OCI-LY3 (cell line): ENCODE measurements at regions not wholly inside any gene's neighbourhood (a gene's known extent, or its start where the extent isn't known, plus 50 kb on each side); places are given as distances from the start of the nearest gene placed in this dataset.
"Not testable (repeated sequence)": the region's sequence is repeated elsewhere in the genome, so short reads cannot be mapped to it uniquely, and the experiment has no call there.

ENCODE experiments used
- H2AFZ ChIP-seq: fragments of 200-600, 300-600 bp; shearing (Covaris generic); 2 replicates; pipeline ENCODE4 v1.6.0; 2014; ENCODE audit warnings: antibody characterized with exemption, low read depth, low read length
- H3K27ac ChIP-seq: fragments of 200-600, 300-600 bp; sonication (generic); 2 replicates; pipeline ENCODE4 v1.5.1; 2014; ENCODE audit warnings: mild to moderate bottlenecking, low read length, moderate library complexity, mixed read lengths
- H3K27me3 ChIP-seq: fragments of 200-600, 300-600 bp; sonication (generic); 2 replicates; pipeline ENCODE4 v1.6.1; 2014; ENCODE audit warnings: low read depth, low read length, mixed read lengths
- H3K36me3 ChIP-seq: fragments of 200-600, 300-600 bp; sonication (generic); replicated peaks from 2 replicates; pipeline ENCODE3; 2014; ENCODE audit warnings: low read depth, low read length, mixed read lengths
- H3K4me1 ChIP-seq: fragments of 300-600, 200-600 bp; sonication (generic); 2 replicates; pipeline ENCODE4 v1.6.1; 2014; ENCODE audit warnings: low read length, mixed read lengths
- H3K4me2 ChIP-seq: fragments of 200-600, 300-600 bp; sonication (generic); 2 replicates; pipeline ENCODE4 v1.6.1; 2014; ENCODE audit warnings: low read length, mixed read lengths
- H3K4me3 ChIP-seq: fragments of 300-600, 200-600 bp; sonication (generic); 2 replicates; pipeline ENCODE4 v1.5.1; 2014; ENCODE audit warnings: antibody characterized with exemption, mild to moderate bottlenecking, low read length, moderate library complexity
- H3K79me2 ChIP-seq: fragments of 300-600, 200-600 bp; shearing (Covaris generic); 2 replicates; pipeline ENCODE4 v1.6.1; 2014; ENCODE audit warnings: mild to moderate bottlenecking, low read length, mixed read lengths
- H3K9ac ChIP-seq: fragments of 300-600, 200-600 bp; shearing (Covaris generic); 2 replicates; pipeline ENCODE4 v1.6.0; 2014; ENCODE audit warnings: mild to moderate bottlenecking, low read length, moderate library complexity
- H3K9me3 ChIP-seq: fragments of 200-600, 300-600 bp; shearing (Covaris generic); 2 replicates; pipeline ENCODE4 v1.6.1; 2014; ENCODE audit warnings: low read length, mixed read lengths; ENCODE audit not compliant: insufficient read depth
- H4K20me1 ChIP-seq: fragments of 200-600, 300-600 bp; sonication (generic); 2 replicates; pipeline ENCODE4 v1.6.1; 2016; ENCODE audit warnings: low read length, mixed read lengths; ENCODE audit not compliant: insufficient read depth
- CTCF ChIP-seq: fragments of 200-600, 300-600 bp; sonication (generic); IDR thresholded peaks from 2 replicates; pipeline ENCODE4 v1.5.1; 2014; ENCODE audit warnings: antibody characterized with exemption, low read length, low read depth
- EZH2phosphoT487 ChIP-seq: fragments of 200-600 bp; shearing (Covaris generic); IDR thresholded peaks from 2 replicates; pipeline ENCODE4 v1.6.1; 2018; ENCODE audit warnings: antibody characterized with exemption, mixed run types, low read depth

DNA sequence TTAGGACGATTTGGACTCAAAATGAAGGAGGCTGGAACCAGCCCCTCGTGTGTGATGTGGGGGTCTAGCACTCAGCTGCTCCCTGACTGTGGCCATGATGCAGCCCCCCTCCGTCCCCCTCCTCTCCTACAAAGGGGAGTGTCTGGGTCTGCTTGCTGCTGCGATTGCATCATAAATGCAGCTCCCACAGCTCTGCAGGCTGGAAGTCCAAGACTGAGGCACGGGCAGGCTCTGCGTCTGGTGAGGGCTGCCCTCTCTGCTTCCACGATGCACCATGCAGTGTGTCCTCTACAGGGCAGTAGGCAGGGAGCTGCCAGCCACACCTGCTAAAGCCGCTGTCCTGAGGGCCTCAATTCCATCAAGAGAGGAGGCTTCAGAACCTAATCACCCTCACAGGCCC lies 432.1 kb downstream of the BRD1 start:
- H4K20me1 ChIP-seq = no peaks in the 10 kb centered on the region
- TF ChIP-seq CTCF (no peak), EZH2phosphoT487 (no peak)

DNA sequence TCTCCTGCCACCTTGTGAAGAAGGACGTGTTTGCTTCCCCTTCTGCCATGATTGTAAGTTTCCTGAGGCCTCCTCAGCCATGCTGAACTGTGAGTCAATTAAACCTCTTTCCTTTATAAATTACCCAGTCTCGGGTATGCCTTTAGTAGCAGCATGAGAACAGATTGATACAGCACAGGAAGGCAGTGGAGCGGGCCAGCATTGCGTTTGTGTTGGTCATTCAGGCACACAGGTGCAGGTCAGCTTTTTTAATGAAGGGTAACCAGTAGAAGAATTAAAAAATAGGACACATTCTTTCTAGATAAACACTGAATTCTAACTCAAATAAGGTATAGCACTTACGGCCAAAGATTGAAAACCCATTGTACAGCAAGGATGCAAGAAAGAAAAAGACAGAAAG lies 432.6 kb downstream of the BRD1 start:
- H3K9me3 ChIP-seq, H3K4me3 ChIP-seq, H3K4me1 ChIP-seq, H3K4me2 ChIP-seq, H3K79me2 ChIP-seq, H3K27ac ChIP-seq, H2AFZ ChIP-seq, H3K9ac ChIP-seq, H3K36me3 ChIP-seq, H4K20me1 ChIP-seq, H3K27me3 ChIP-seq: not testable (repeated sequence)

More for the DNA sequence above, 432.1 kb downstream of the BRD1 start:
- no peaks in the 10 kb centered on the region for H3K27me3 ChIP-seq
- no peaks in the 10 kb centered on the region for H3K4me1 ChIP-seq
- H3K36me3 ChIP-seq = no peaks in the 10 kb centered on the region
- no peak overlapping the region for H3K9ac ChIP-seq
- no peak overlapping the region for H3K27ac ChIP-seq
- H3K4me3 ChIP-seq = no peak overlapping the region
- H3K79me2 ChIP-seq = no peaks in the 10 kb centered on the region
- no peak overlapping the region for H3K4me2 ChIP-seq
- H3K9me3 ChIP-seq = no peaks in the 10 kb centered on the region
- H2AFZ ChIP-seq = no peak overlapping the region

DNA sequence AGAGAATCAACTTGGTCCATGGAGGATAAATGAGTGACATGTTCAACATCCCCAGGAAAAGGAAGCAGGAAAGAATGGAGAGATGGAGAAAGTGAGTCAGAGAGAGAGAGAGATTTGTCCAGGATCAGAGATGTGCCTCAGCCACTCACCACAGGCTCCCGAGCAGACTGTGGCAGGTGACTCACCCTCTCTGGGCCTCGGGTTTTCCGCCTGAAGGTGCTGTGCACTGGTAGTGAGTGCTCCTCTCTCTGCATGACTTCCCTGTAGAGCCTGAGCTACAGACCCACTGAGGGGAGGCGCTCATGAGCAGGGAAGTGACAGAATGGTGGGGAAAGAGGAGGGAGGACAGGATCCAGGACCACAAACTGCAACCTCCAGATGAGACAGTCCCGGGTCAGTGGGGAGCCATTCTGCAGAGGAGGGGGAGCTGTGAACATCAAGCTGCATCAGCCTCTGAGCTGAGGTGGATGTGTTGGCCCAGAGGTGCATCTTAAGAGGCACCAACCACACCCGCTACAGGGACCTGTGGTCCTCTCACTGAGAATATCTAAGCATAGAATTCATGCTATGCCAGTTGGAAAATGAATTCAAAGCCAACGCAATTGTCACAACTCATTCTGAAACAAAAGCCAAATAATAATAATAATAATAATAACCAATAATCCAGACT lies 433.4 kb downstream of the BRD1 start:
- TF ChIP-seq EZH2phosphoT487 (no peak), CTCF (no peak)
- no peaks in the 10 kb centered on the region for H4K20me1 ChIP-seq
- no peaks in the 10 kb centered on the region for H3K4me1 ChIP-seq
- H3K27me3 ChIP-seq = no peaks in the 10 kb centered on the region
- no peak overlapping the region for H3K4me3 ChIP-seq
- H2AFZ ChIP-seq = no peak overlapping the region
- no peaks in the 10 kb centered on the region for H3K79me2 ChIP-seq
- H3K9me3 ChIP-seq = no peaks in the 10 kb centered on the region
- no peak overlapping the region for H3K9ac ChIP-seq
- H3K4me2 ChIP-seq = no peak overlapping the region
- H3K27ac ChIP-seq = no peak overlapping the region
- no peaks in the 10 kb centered on the region for H3K36me3 ChIP-seq

DNA sequence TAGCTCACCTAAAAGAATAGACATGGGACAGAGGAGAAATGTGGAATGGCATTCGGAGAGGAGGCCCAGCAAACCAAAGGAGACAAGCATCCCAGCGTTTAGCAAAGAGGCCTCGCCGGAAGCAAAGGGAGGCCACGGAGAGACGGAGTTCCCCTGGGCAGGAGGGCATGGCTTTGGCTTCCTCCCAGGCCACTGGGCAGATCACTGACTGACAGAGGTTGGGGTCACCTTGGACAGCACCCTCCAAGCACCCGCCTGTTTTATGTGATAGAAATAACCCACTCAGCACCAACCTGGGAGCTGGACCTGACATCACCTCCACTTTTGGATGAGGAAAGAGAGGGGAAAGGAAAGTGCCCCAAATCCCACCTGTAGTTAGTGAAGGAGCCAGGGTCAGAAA lies 434.1 kb downstream of the BRD1 start:
- Histone ChIP-seq H3K9me3 (no peaks in the 10 kb centered on the region), H4K20me1 (no peaks in the 10 kb centered on the region), H3K4me1 (no peaks in the 10 kb centered on the region), H3K36me3 (no peaks in the 10 kb centered on the region), H3K79me2 (no peaks in the 10 kb centered on the region), H3K9ac (no peak overlapping the region), H3K27me3 (no peaks in the 10 kb centered on the region), H3K4me2 (no peak overlapping the region), H2AFZ (no peak overlapping the region), H3K4me3 (no peak overlapping the region), H3K27ac (no peak overlapping the region)
- TF ChIP-seq CTCF = no peak
- no peak for TF ChIP-seq EZH2phosphoT487
